ENCODE measurements at regions not wholly inside any gene's neighbourhood (a gene's known extent, or its start where the extent isn't known, plus 50 kb on each side); places are given as distances from the start of the nearest gene placed in this dataset.

DNA sequence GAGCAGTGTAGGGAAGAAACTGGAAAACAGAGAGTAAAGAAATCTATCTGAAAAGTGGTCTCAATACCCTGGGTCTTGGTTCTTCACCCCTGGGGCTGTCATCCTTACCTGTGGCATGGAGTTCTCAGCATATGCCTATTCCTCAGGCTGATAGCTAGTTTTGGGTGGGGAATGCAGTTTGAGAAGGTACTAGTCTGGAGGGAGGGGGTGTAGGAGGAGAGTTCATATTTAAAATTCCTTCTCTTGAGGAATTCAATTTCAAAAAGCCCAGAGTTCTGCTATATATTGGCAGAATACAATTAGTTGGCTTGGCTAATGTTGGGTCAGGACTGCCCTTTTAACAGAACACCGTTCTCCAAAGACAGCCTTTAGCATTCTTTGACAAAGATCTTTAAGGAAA is 82.9 kb upstream of the NPHP3 start:
- DNase-seq (ENCODE audit: low read depth, low spot score): no peak
- no peaks in the 10 kb centered on the region for H3K27me3 ChIP-seq (ENCODE audit: control insufficient read depth, insufficient read depth, low read length)
- POLR2A ChIA-PET: no interaction called here
- TF ChIP-seq TCF7L2 (IDR thresholded peaks at IDR 0.05; ENCODE audit: low read depth, low read length) (no peak), SIN3A (IDR thresholded peaks at IDR 0.05; ENCODE audit: borderline replicate concordance, insufficient read depth, low read depth, low read length) (no peak), POLR2AphosphoS5 (IDR thresholded peaks at IDR 0.05; ENCODE audit: low read depth, low read length) (no peak)
- TF ChIP-seq, protein P1, sequence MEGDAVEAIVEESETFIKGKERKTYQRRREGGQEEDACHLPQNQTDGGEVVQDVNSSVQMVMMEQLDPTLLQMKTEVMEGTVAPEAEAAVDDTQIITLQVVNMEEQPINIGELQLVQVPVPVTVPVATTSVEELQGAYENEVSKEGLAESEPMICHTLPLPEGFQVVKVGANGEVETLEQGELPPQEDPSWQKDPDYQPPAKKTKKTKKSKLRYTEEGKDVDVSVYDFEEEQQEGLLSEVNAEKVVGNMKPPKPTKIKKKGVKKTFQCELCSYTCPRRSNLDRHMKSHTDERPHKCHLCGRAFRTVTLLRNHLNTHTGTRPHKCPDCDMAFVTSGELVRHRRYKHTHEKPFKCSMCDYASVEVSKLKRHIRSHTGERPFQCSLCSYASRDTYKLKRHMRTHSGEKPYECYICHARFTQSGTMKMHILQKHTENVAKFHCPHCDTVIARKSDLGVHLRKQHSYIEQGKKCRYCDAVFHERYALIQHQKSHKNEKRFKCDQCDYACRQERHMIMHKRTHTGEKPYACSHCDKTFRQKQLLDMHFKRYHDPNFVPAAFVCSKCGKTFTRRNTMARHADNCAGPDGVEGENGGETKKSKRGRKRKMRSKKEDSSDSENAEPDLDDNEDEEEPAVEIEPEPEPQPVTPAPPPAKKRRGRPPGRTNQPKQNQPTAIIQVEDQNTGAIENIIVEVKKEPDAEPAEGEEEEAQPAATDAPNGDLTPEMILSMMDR (IDR thresholded peaks at IDR 0.05): no peak
- TF ChIP-seq, protein P2, sequence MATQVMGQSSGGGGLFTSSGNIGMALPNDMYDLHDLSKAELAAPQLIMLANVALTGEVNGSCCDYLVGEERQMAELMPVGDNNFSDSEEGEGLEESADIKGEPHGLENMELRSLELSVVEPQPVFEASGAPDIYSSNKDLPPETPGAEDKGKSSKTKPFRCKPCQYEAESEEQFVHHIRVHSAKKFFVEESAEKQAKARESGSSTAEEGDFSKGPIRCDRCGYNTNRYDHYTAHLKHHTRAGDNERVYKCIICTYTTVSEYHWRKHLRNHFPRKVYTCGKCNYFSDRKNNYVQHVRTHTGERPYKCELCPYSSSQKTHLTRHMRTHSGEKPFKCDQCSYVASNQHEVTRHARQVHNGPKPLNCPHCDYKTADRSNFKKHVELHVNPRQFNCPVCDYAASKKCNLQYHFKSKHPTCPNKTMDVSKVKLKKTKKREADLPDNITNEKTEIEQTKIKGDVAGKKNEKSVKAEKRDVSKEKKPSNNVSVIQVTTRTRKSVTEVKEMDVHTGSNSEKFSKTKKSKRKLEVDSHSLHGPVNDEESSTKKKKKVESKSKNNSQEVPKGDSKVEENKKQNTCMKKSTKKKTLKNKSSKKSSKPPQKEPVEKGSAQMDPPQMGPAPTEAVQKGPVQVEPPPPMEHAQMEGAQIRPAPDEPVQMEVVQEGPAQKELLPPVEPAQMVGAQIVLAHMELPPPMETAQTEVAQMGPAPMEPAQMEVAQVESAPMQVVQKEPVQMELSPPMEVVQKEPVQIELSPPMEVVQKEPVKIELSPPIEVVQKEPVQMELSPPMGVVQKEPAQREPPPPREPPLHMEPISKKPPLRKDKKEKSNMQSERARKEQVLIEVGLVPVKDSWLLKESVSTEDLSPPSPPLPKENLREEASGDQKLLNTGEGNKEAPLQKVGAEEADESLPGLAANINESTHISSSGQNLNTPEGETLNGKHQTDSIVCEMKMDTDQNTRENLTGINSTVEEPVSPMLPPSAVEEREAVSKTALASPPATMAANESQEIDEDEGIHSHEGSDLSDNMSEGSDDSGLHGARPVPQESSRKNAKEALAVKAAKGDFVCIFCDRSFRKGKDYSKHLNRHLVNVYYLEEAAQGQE (IDR thresholded peaks at IDR 0.05; ENCODE audit: insufficient read depth in 1 of 2, low read depth in 2 of 2, low read length in 1 of 2): no peak
- intact Hi-C loops (cut with micrococcal nuclease; ENCODE audit: unreplicated experiment): no loop called here
- no peaks in the 10 kb centered on the region for H3K36me3 ChIP-seq (ENCODE audit: control insufficient read depth, insufficient read depth, low read length)
- no TSS peak for BruUV-seq (replicated peaks)
- ATAC-seq: no peak
- in situ Hi-C loops (cut with HindIII; ENCODE audit: low pct_unique_long_range_greater_than_20kb, low sequenced_read_pairs): no loop called here
- CTCF ChIA-PET: no interaction called here
- H3K27ac ChIP-seq (ENCODE audit: low read length): no peak overlapping the region
- no peaks in the 10 kb centered on the region for H3K4me1 ChIP-seq (ENCODE audit: control insufficient read depth, insufficient read depth, low read length)
- H3K4me3 ChIP-seq (ENCODE audit: low read depth in 2 of 2, low read length in 2 of 2): no peak overlapping the region
- H3K9me3 ChIP-seq (ENCODE audit: control insufficient read depth, insufficient read depth, low read depth, low read length): no peaks in the 10 kb centered on the region

DNA sequence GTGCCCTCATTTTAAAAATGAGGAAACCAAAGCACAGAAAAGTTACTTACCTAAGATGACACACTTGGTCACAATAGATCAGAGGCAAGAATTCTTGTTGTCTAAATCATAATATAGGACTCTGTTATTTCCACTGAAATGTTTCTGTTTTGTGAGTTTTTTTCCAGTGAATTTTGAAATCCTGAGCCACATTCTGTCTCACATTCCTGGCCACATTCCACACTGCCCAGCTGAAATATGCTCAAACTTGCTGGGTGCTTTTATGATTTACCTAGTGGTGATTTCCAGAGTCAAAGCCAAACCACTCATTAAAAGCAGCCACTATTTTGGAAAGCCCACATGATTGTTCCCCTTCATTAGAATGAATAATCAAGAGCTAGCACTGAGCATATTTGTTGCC is 82.3 kb upstream of the NPHP3 start:
- POLR2A ChIA-PET: no interaction called here
- no peak overlapping the region for H3K4me3 ChIP-seq (ENCODE audit: low read depth in 2 of 2, low read length in 2 of 2)
- no peaks in the 10 kb centered on the region for H3K36me3 ChIP-seq (ENCODE audit: control insufficient read depth, insufficient read depth, low read length)
- no peaks in the 10 kb centered on the region for H3K4me1 ChIP-seq (ENCODE audit: control insufficient read depth, insufficient read depth, low read length)
- no peak for DNase-seq (ENCODE audit: low read depth, low spot score)
- CTCF ChIA-PET: no interaction called here
- no TSS peak for BruUV-seq (replicated peaks)
- intact Hi-C loops (cut with micrococcal nuclease; ENCODE audit: unreplicated experiment) (no loop called here), in situ Hi-C loops (cut with HindIII; ENCODE audit: low pct_unique_long_range_greater_than_20kb, low sequenced_read_pairs) (no loop called here)
- ATAC-seq: no peak
- no peaks in the 10 kb centered on the region for H3K27me3 ChIP-seq (ENCODE audit: control insufficient read depth, insufficient read depth, low read length)
- TF ChIP-seq, protein P2 (IDR thresholded peaks at IDR 0.05; ENCODE audit: insufficient read depth in 1 of 2, low read depth in 2 of 2, low read length in 1 of 2): no peak
- no peak for TF ChIP-seq SIN3A (IDR thresholded peaks at IDR 0.05; ENCODE audit: borderline replicate concordance, insufficient read depth, low read depth, low read length)
- TF ChIP-seq, protein P1 (IDR thresholded peaks at IDR 0.05): no peak
- no peak for TF ChIP-seq TCF7L2 (IDR thresholded peaks at IDR 0.05; ENCODE audit: low read depth, low read length)
- no peak for TF ChIP-seq POLR2AphosphoS5 (IDR thresholded peaks at IDR 0.05; ENCODE audit: low read depth, low read length)
- H3K9me3 ChIP-seq (ENCODE audit: control insufficient read depth, insufficient read depth, low read depth, low read length): no peaks in the 10 kb centered on the region
- H3K27ac ChIP-seq (ENCODE audit: low read length): no peak overlapping the region

Data from Panc1 (cell line).